Uterus (tissue), 3 donors: ENCODE measurements at regions not wholly inside any gene's neighbourhood (a gene's known extent, or its start where the extent isn't known, plus 50 kb on each side); places are given as distances from the start of the nearest gene placed in this dataset.

Experiments used
- DNase-seq, 2 donors: peaks; one replicate each; pipeline ENCODE4 v3.0.0-alpha.2; 2019 to 2020
- H3K27ac ChIP-seq, 2 donors: fragments of 200-600 bp; sonication (generic); 1 replicate in 1 of 2; 2 replicates in 1 of 2; pipeline ENCODE4 v1.5.1; 2016 to 2018
- H3K27me3 ChIP-seq, 2 donors: fragments of 200-600 bp; sonication (generic); one replicate each; pipeline ENCODE4 v1.5.1; 2018 to 2019; ENCODE audit warnings: control low read depth in 1 of 2
- H3K36me3 ChIP-seq, 2 donors: fragments of 200-600 bp; sonication (generic); one replicate each; pipeline ENCODE4 v1.5.1; 2019; ENCODE audit warnings: control low read depth in 1 of 2
- H3K4me1 ChIP-seq, 2 donors: fragments of 200-600 bp; sonication (generic); one replicate each; pipeline ENCODE4 v1.5.1; 2018 to 2019; ENCODE audit warnings: control low read depth in 1 of 2
- H3K4me3 ChIP-seq, 2 donors: fragments of 200-600 bp; sonication (generic); 1 replicate in 1 of 2; 2 replicates in 1 of 2; pipeline ENCODE4 v1.5.1; 2018 to 2019; ENCODE audit warnings: mild to moderate bottlenecking in 1 of 2
- H3K9me3 ChIP-seq, 2 donors: fragments of 200-600 bp; sonication (generic); one replicate each; pipeline ENCODE4 v1.5.1; 2019; ENCODE audit warnings: control low read depth in 1 of 2
- POLR2A ChIP-seq, 2 donors: fragments of 450-650 bp; IDR thresholded peaks; one replicate each; pipeline ENCODE4 v1.6.1; 2016; ENCODE audit warnings: antibody characterized with exemption in 2 of 2, mild to moderate bottlenecking in 1 of 2, moderate library complexity in 1 of 2
- intact Hi-C: fragments of 100-400 bp; cut with DNase I; formaldehyde crosslinking; loops from one replicate; pipeline ENCODE4 v1.15.1; 2023; ENCODE audit warnings: low total_unique reads
- TF ChIP-seq, protein P1 (sequence below), 4 experiments: fragments of 200-600 bp in 2 of 4; fragments of 450-650 bp in 2 of 4; sonication (generic) in 2 of 4; IDR thresholded peaks; one replicate each; pipeline ENCODE4 v1.5.1; 2016 to 2019; ENCODE audit warnings: antibody characterized with exemption in 4 of 4, mild to moderate bottlenecking in 2 of 4, moderate library complexity in 1 of 4
- donor health status: DM: yes; HTN: yes; CAD: no.

DNA sequence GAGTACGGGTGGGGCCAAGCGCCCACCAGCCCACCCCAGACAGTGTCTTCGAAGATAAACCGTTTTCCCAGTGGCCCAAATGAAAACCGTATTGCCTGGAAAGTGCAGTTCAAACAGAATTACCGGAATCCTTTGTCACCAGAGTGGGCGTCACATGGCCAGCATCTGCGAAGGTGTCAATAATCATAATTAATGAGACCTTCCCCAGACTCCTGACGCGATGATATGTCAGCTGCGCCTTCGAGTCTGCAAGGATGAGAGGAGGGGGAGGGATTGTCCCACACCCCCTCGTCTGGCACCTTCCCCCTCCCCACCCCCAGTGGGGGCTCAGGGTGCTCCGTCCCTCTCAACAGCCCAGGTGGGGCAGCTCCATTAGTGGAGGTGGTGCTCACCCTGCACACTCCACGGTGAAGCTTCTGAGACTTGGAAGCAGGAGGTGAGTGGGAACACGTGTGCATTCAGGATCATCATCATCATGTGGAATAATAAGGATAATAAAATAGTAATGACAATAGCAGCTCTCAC lies 215.1 kb downstream of the PTPRU start:
- DNase-seq: no peak
- Histone ChIP-seq H3K36me3 (no peaks in the 10 kb centered on the region), H3K9me3 (no peaks in the 10 kb centered on the region), H3K27ac (no peak overlapping the region), H3K4me3 (no peak overlapping the region), H3K27me3 (no peaks in the 10 kb centered on the region), H3K4me1 (no peaks in the 10 kb centered on the region)
- intact Hi-C loops: no loop called here
- TF ChIP-seq, protein P1, sequence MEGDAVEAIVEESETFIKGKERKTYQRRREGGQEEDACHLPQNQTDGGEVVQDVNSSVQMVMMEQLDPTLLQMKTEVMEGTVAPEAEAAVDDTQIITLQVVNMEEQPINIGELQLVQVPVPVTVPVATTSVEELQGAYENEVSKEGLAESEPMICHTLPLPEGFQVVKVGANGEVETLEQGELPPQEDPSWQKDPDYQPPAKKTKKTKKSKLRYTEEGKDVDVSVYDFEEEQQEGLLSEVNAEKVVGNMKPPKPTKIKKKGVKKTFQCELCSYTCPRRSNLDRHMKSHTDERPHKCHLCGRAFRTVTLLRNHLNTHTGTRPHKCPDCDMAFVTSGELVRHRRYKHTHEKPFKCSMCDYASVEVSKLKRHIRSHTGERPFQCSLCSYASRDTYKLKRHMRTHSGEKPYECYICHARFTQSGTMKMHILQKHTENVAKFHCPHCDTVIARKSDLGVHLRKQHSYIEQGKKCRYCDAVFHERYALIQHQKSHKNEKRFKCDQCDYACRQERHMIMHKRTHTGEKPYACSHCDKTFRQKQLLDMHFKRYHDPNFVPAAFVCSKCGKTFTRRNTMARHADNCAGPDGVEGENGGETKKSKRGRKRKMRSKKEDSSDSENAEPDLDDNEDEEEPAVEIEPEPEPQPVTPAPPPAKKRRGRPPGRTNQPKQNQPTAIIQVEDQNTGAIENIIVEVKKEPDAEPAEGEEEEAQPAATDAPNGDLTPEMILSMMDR (IDR thresholded peaks at IDR 0.05): no peak
- TF ChIP-seq POLR2A (IDR thresholded peaks at IDR 0.05): no peak

DNA sequence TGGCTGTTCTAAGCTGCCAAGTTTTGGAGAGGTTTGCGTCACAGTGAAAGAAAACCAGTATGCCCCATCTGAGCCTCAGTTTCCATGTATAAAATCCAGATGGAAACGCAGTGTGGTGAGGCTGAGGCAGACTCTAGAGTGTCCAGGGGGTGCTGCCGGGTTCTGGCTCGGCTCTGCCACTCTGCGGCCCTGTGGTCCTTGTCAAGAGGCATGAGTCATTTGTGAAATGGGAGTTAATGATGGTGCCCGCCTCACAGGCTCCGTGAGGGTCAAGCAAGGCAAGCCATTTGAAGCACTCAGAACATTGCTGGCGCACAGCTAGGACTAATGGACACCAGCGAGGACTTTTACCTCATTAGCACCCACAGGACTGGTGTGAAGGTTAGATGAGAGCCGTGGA lies 214.3 kb downstream of the PTPRU start:
- intact Hi-C loops: no loop called here
- Histone ChIP-seq H3K27me3 (no peaks in the 10 kb centered on the region), H3K36me3 (no peaks in the 10 kb centered on the region), H3K9me3 (no peaks in the 10 kb centered on the region), H3K27ac (no peak overlapping the region), H3K4me1 (no peaks in the 10 kb centered on the region), H3K4me3 (no peak overlapping the region)
- TF ChIP-seq POLR2A (IDR thresholded peaks at IDR 0.05): no peak
- TF ChIP-seq, protein P1 (IDR thresholded peaks at IDR 0.05): no peak
- no peak for DNase-seq

DNA sequence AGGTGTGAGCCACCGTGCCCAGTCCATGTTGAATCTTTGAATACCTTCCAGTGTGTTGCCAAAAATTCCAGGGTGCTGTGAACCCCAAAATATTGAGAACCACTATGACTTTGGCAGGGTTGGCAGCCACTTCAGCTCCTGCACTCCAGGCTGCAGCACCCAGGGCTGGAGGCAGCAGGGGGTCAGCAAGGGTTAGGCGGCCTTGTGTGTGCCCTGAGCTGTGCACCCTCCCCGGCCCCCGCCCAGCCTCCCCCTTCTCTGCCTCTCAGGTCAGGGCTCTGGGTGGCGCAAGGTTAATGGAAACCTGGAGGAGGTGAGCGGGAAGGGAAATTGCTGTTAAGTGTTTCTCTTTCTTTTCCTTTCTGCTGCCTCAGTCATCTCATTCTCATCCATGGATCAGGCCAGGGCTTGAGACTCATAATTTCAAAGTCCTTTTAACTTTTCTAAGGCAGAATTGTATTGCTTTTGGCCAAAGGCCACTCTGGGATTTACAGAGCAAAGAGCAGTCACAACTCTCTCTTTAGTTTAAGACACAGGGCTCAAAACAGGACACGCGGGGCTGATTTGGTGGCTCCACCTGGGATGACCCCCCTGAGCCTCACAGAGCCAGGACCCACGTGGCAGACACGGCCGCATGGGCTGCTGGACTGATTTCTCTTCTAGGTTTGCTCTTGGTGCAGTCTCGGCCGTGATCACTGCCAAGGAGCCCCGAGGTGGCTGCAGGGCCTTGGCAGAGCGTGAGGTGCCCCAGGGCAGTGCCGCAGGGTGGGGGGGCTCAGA lies 212.3 kb downstream of the PTPRU start:
- Histone ChIP-seq H3K4me3 (no peak overlapping the region), H3K4me1 (no peaks in the 10 kb centered on the region), H3K27ac (no peak overlapping the region), H3K27me3 (no peaks in the 10 kb centered on the region), H3K9me3 (no peaks in the 10 kb centered on the region), H3K36me3 (no peaks in the 10 kb centered on the region)
- DNase-seq: no peak
- no peak for TF ChIP-seq POLR2A (IDR thresholded peaks at IDR 0.05)
- TF ChIP-seq, protein P1 (IDR thresholded peaks at IDR 0.05): no peak
- intact Hi-C loops: no loop called here

DNA sequence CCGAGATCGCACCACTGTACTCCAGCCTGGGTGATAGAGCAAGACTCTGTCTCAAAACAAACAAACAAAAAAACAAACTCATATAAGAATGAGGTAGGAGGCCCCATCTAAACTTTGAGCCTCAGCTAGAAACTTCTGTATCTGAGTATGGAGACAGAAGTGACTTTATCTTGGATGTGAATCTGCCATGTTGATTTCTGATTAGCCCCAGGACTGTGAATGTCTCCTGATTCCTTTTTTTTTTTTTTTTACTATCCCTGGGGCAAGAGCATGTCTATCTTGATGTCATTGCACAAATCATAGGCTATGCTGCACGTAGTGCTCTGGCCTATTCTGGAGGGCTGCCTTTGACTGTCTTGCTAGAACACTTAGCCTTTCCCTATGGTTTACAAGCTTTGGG lies 211.0 kb downstream of the PTPRU start:
- Histone ChIP-seq H3K27me3 (no peaks in the 10 kb centered on the region), H3K4me3 (no peak overlapping the region), H3K9me3 (no peaks in the 10 kb centered on the region), H3K36me3 (no peaks in the 10 kb centered on the region), H3K4me1 (no peaks in the 10 kb centered on the region), H3K27ac (no peak overlapping the region)
- intact Hi-C loops: no loop called here
- DNase-seq: no peak
- TF ChIP-seq POLR2A (IDR thresholded peaks at IDR 0.05): no peak
- TF ChIP-seq, protein P1 (IDR thresholded peaks at IDR 0.05): no peak
